DMS153 treated with DMSO at 0.1 percent for 48 hours (cell line): ENCODE measurements at regions not wholly inside any gene's neighbourhood (a gene's known extent, or its start where the extent isn't known, plus 50 kb on each side); places are given as distances from the start of the nearest gene placed in this dataset.

Source experiments
- DNase-seq: peaks from one replicate; lab custom pipeline; 2025; ENCODE audit not compliant: unreplicated experiment; lab: John Stamatoyannopoulos, UW

DNA sequence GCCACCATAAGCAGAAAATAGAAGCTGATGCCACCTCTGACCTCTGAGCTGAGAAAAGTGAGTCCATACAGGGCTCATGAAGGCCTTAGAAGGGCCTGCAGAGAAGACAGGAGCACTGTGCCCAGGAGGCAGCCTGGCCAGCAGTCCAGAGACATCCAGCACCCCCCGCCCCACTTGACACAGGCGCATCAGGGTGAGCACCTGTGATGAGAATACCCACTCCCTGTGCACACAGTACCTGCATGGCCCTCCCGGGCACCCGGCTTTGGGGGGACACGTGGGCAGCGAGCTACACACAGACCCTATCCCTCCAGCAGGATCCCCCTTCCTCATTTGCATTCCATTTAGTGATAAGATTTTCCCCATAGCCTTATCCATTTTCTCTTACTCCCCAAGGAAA is 63.6 kb upstream of the NSMCE3 start:
- DNase-seq = no peak

DNA sequence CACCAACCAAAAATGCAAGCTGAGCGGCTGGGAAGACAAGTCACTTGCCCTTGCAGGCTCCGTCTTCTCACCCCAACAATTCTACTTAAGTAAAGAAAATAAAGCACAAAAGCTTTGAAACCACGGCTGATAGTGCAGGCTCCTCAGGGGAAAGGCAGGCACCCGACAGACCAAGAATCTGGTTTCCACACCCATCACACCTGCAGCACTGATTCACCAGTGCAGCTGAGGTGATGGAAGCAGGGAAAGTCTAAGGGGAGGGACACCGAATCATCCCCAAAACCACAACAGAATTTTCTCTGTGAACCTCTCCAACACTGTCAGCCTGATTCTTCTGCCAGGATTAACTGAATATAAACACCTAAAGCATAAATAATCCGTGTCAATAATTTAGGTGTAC is 62.0 kb upstream of the NSMCE3 start:
- DNase-seq = no peak

DNA sequence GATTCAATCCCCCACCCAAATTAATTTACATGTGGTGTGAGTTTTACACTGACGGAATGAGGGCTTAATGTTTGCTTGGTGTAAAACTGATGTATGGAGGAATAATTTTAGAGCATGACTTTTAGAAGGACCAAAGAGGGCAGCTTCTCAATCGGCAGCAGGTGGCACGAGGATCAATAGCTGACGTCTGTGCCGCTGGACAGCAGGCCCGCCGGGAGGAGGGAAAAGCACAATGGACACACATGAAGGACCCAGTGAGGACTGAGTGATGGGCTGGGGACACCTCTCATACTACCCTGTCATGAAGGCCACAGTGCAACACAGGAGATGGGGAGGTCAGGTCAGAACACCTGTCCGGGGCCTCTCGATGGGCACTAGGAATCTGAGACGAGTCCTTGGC is 61.4 kb upstream of the NSMCE3 start:
- no peak for DNase-seq

DNA sequence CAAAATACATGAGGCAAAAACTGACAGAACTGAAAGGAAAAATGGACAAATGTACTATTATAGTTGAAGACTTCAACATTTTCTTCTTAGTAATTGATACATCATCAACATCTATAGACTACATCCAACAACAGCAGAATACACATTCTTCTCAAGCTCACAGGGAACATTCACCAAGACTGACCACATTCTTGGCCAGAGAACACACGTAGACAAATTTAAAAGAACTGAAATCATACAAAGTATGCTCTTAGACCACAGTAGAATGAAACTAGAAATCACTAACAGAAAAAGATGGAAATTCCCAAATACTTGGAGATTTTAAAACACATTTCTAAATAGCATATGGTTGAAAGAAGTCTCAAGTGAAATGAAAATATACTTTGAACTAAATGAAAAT is 55.1 kb upstream of the NSMCE3 start:
- no peak for DNase-seq

DNA sequence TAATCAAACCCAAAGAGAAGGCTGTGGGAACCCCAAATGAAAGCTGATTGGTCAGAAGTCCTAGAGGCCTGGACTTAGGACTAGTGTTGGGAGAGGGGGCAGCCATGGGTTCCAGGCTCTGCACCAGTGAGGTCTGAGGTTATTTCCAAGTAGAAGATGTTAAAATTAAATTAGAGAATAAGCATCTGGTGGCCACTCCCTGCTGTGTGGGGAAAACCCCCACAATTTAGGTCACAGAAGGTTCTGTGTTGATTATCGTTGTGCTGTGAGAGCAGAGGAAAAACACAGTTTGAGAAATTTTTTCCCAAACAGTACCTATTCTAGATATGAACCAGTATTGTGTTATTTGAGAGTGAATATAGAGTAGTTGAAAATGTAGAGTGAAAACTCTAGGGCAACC is 53.9 kb upstream of the NSMCE3 start:
- no peak for DNase-seq

DNA sequence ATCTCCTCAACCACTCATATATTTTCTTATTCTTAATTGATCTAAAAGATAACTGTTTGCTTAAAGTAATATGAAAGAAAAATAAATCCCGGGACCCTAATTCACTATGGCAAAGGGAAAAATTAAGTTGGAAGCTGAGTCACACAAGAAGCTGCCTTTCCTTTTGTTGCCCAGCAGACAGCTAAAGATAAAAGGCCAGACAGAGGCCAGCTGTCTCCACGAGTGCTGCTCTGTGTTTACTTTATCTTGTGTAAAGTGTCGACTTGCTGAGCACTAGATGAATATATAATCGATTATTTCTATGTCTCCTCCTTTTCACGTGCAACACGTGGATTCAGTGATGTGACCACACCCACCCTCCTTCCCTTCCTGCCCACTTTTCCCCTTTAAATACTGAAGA is 52.8 kb upstream of the NSMCE3 start:
- DNase-seq = peak; percentile 9

DNA sequence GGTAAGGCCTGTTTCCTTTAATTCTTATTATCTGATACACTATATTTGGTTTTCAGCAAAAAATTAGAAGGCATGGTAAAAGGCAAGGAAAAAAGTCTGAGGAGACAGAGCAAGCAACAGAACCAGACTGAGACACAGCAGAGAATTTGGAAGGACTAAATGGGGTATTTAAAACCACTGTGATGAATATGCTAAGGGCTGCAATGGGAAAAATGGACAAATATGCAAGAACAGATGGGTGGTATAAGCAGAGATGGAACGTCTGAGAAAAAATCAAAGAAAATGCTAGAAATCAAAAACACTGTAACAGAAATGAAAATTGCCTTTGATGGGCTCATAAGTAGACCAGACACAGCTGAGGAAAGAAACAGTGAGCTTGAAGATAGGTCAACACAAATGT is 50.8 kb upstream of the NSMCE3 start:
- no peak for DNase-seq

DNA sequence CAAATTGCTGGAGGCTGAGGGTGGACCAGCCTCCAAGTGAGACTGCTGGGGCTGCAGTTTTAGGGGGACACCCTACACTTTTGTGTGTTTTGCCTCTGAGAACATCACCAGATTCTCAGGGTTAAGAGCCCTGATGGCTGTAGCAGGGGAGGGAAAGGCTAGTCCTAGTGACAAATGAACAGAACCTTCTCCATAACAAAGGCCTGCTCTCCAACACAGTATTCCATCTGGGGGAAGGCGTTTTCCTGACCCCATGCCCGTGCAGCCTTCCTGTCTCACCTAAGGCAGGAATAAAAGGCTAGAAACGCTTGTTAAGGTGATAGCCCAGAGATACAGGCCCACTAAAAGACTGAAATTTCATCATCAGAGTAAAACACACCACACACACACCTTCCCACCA is 50.2 kb upstream of the NSMCE3 start:
- no peak for DNase-seq
